H1 (cell line): ENCODE measurements at regions not wholly inside any gene's neighbourhood (a gene's known extent, or its start where the extent isn't known, plus 50 kb on each side); places are given as distances from the start of the nearest gene placed in this dataset.

Experiments
- CTCF ChIA-PET: fragments of 300-600 bp; sonication (Branson Sonifier 250); formaldehyde crosslinking; loops from one replicate; lab custom pipeline; 2021; ENCODE audit not compliant: partially characterized antibody; lab: Charles Lee
- POLR2A ChIA-PET: fragments of 300-600 bp; sonication (Branson Sonifier 250); formaldehyde crosslinking; loops from one replicate; lab custom pipeline; 2021; ENCODE audit warnings: inconsistent platforms; ENCODE audit not compliant: partially characterized antibody; lab: Charles Lee
- DNase-seq, 2 experiments: peaks; one replicate each; pipeline versions ENCODE4 v3.0.0 to v3.0.0-alpha.2; 2010 to 2022; ENCODE audit warnings: low spot score in 2 of 2, low read depth in 1 of 2, mixed read lengths in 1 of 2
- FAIRE-seq: peaks from 2 replicates; lab custom pipeline; 2011; peaks lifted over from hg19 to GRCh38; lab: Jason Lieb, UNC
- H2AFZ ChIP-seq: 2 replicates; pipeline ENCODE4 v1.8.1; 2012; ENCODE audit warnings: low read length, inconsistent platforms
- H2AK5ac ChIP-seq: 2 replicates; pipeline ENCODE4 v1.6.1; 2013; ENCODE audit warnings: low read depth, low read length
- H2BK120ac ChIP-seq: replicated peaks from 2 replicates; pipeline ENCODE3; 2013; ENCODE audit warnings: low read depth, low read length, inconsistent platforms
- H2BK12ac ChIP-seq: 2 replicates; pipeline ENCODE4 v1.6.1; 2013; ENCODE audit warnings: low read depth, low read length
- H2BK15ac ChIP-seq: 2 replicates; pipeline ENCODE4 v1.6.1; 2013; ENCODE audit warnings: low read length
- H2BK20ac ChIP-seq: 2 replicates; pipeline ENCODE4 v1.6.1; 2013; ENCODE audit warnings: low read length
- H2BK5ac ChIP-seq: 2 replicates; pipeline ENCODE4 v1.6.1; 2013; ENCODE audit warnings: low read depth, low read length
- H3K14ac ChIP-seq: 2 replicates; pipeline ENCODE4 v1.6.1; 2013; ENCODE audit warnings: inconsistent platforms; ENCODE audit not compliant: insufficient read length
- H3K18ac ChIP-seq: 2 replicates; pipeline ENCODE4 v1.6.1; 2013; ENCODE audit warnings: low read length; ENCODE audit errors: extremely low read depth
- H3K23ac ChIP-seq: 2 replicates; pipeline ENCODE4 v1.6.1; 2013; ENCODE audit warnings: inconsistent platforms; ENCODE audit not compliant: insufficient read length
- H3K23me2 ChIP-seq: 2 replicates; pipeline ENCODE4 v1.6.1; 2013; ENCODE audit warnings: low read depth, low read length
- H3K27ac ChIP-seq: 2 replicates; pipeline ENCODE4 v1.6.1; 2011; ENCODE audit warnings: low read depth, low read length, inconsistent platforms
- H3K27me3 ChIP-seq, 4 experiments: replicated peaks in 1 of 4; 1 replicate in 1 of 4; 2 replicates in 3 of 4; pipeline versions ENCODE4 v1.6.1 to v1.8.1; 2011 to 2013; ENCODE audit warnings: low read length in 3 of 4, mild to moderate bottlenecking in 3 of 4, inconsistent platforms in 2 of 4, mixed read lengths in 2 of 4, moderate library complexity in 1 of 4; ENCODE audit not compliant: control insufficient read depth in 3 of 4, insufficient read depth in 3 of 4; ENCODE audit errors: extremely low read depth in 1 of 4
- H3K36me3 ChIP-seq, 4 experiments: 2 replicates each; pipeline versions ENCODE4 v1.6.1 to v1.8.1; 2011 to 2013; ENCODE audit warnings: mild to moderate bottlenecking in 4 of 4, low read length in 3 of 4, moderate library complexity in 2 of 4, control low read depth in 1 of 4, inconsistent platforms in 1 of 4; ENCODE audit not compliant: insufficient read depth in 4 of 4, control insufficient read depth in 2 of 4
- H3K4ac ChIP-seq: replicated peaks from 2 replicates; pipeline ENCODE3; 2013; ENCODE audit warnings: low read length, low read depth, mixed read lengths, inconsistent platforms; ENCODE audit not compliant: insufficient read length
- H3K4me1 ChIP-seq, 4 experiments: replicated peaks in 1 of 4; 1 replicate in 1 of 4; 2 replicates in 3 of 4; pipeline versions ENCODE4 v1.6.1 to v1.8.1; 2011 to 2013; ENCODE audit warnings: low read length in 3 of 4, inconsistent platforms in 2 of 4, mixed read lengths in 1 of 4; ENCODE audit not compliant: insufficient read depth in 4 of 4, control insufficient read depth in 3 of 4
- H3K4me2 ChIP-seq, 2 experiments: 2 replicates each; pipeline versions ENCODE4 v1.6.1 to v1.8.1; 2011 to 2013; ENCODE audit warnings: low read depth in 2 of 2, low read length in 2 of 2, control low read depth in 1 of 2, inconsistent platforms in 1 of 2, mild to moderate bottlenecking in 1 of 2; ENCODE audit not compliant: insufficient read depth in 1 of 2
- H3K4me3 ChIP-seq, 4 experiments: fragments of 200-600, 300-600 bp in 1 of 4; sonication (generic), shearing (Covaris generic), sonication (Bioruptor Twin) in 1 of 4; 2 replicates each; pipeline versions ENCODE4 v1.5.1 to v1.8.1; 2011 to 2016; ENCODE audit warnings: low read length in 4 of 4, low read depth in 3 of 4, control low read depth in 2 of 4, inconsistent platforms in 2 of 4, mild to moderate bottlenecking in 2 of 4, mixed read lengths in 1 of 4, moderate library complexity in 1 of 4; ENCODE audit not compliant: insufficient read depth in 2 of 4; ENCODE audit errors: extremely low read depth in 1 of 4
- H3K56ac ChIP-seq: replicated peaks from 2 replicates; pipeline ENCODE3; 2013; ENCODE audit warnings: low read depth, mild to moderate bottlenecking, mixed read lengths, low read length, inconsistent platforms; ENCODE audit not compliant: insufficient read length
- H3K79me1 ChIP-seq: 2 replicates; pipeline ENCODE4 v1.6.1; 2013; ENCODE audit warnings: low read depth, low read length, control low read depth
- H3K79me2 ChIP-seq, 2 experiments: 2 replicates each; pipeline versions ENCODE4 v1.6.1 to v1.8.1; 2012 to 2013; ENCODE audit warnings: low read length in 2 of 2, mild to moderate bottlenecking in 2 of 2, inconsistent platforms in 1 of 2; ENCODE audit not compliant: insufficient read depth in 2 of 2, control insufficient read depth in 1 of 2
- H3K9ac ChIP-seq, 4 experiments: replicated peaks in 1 of 4; 1 replicate in 1 of 4; 2 replicates in 3 of 4; pipeline versions ENCODE4 v1.6.1 to v1.8.1; 2011 to 2013; ENCODE audit warnings: low read depth in 3 of 4, low read length in 3 of 4, control low read depth in 2 of 4, mild to moderate bottlenecking in 2 of 4, moderate library complexity in 2 of 4, inconsistent platforms in 1 of 4; ENCODE audit errors: extremely low read depth in 1 of 4
- H3K9me3 ChIP-seq, 2 experiments: 2 replicates each; pipeline versions ENCODE4 v1.6.1 to v1.8.1; 2012 to 2013; ENCODE audit warnings: mild to moderate bottlenecking in 2 of 2, moderate library complexity in 2 of 2, control low read depth in 1 of 2, inconsistent platforms in 1 of 2, low read depth in 1 of 2, low read length in 1 of 2, mixed read lengths in 1 of 2; ENCODE audit not compliant: insufficient read depth in 2 of 2
- H4K20me1 ChIP-seq, 2 experiments: replicated peaks in 1 of 2; 2 replicates each; pipeline versions ENCODE3 to v1.8.1; 2011 to 2013; ENCODE audit warnings: inconsistent platforms in 2 of 2, low read length in 2 of 2, mild to moderate bottlenecking in 1 of 2; ENCODE audit not compliant: insufficient read depth in 2 of 2, control insufficient read depth in 1 of 2
- H4K5ac ChIP-seq: 2 replicates; pipeline ENCODE4 v1.6.1; 2013; ENCODE audit warnings: low read length, low read depth, mixed read lengths, inconsistent platforms; ENCODE audit not compliant: insufficient read length
- H4K8ac ChIP-seq: 2 replicates; pipeline ENCODE4 v1.8.0; 2013; ENCODE audit warnings: mild to moderate bottlenecking, moderate library complexity, low read length, inconsistent platforms; ENCODE audit not compliant: insufficient read depth; ENCODE audit errors: extremely low read depth
- H4K91ac ChIP-seq: replicated peaks from 2 replicates; pipeline ENCODE3; 2013; ENCODE audit warnings: low read length, mixed read lengths, inconsistent platforms; ENCODE audit not compliant: insufficient read length
- BCL11A ChIP-seq, 2 experiments: IDR thresholded peaks; one replicate each; pipeline ENCODE4 v1.6.1; 2011; ENCODE audit warnings: low read depth in 2 of 2, low read length in 2 of 2, mild to moderate bottlenecking in 2 of 2
- CREB1 ChIP-seq: IDR thresholded peaks from 2 replicates; pipeline ENCODE4 v1.6.1; 2012; ENCODE audit warnings: inconsistent platforms
- EGR1 ChIP-seq: IDR thresholded peaks from 2 replicates; pipeline ENCODE4 v1.6.1; 2011; ENCODE audit warnings: low read depth, low read length, borderline replicate concordance
- EZH2 ChIP-seq: fragments of 200-600 bp; sonication (generic); IDR thresholded peaks from 2 replicates; pipeline ENCODE4 v1.7.1; 2012; ENCODE audit warnings: low read depth, mild to moderate bottlenecking, moderate library complexity, low read length, inconsistent platforms; ENCODE audit not compliant: severe bottlenecking
- GABPA ChIP-seq: IDR thresholded peaks from 2 replicates; pipeline ENCODE4 v1.6.1; 2011; ENCODE audit warnings: mild to moderate bottlenecking, low read length, moderate library complexity, borderline replicate concordance; ENCODE audit not compliant: insufficient read depth
- JUND ChIP-seq: IDR thresholded peaks from 2 replicates; pipeline ENCODE4 v1.6.1; 2011; ENCODE audit warnings: mild to moderate bottlenecking, improper control_type of control experiment, low read length
- NANOG ChIP-seq: IDR thresholded peaks from 2 replicates; pipeline ENCODE4 v1.6.1; 2011; ENCODE audit warnings: low read length, low read depth, mild to moderate bottlenecking, inconsistent platforms; ENCODE audit not compliant: insufficient read depth, poor library complexity, severe bottlenecking
- RFX5 ChIP-seq: IDR thresholded peaks from 2 replicates; pipeline ENCODE4 v1.6.1; 2011; ENCODE audit warnings: low read depth, low read length, improper control_type of control experiment, borderline replicate concordance
- SP1 ChIP-seq: IDR thresholded peaks from 2 replicates; pipeline ENCODE4 v1.6.1; 2011; ENCODE audit warnings: low read depth, low read length
- SRF ChIP-seq: IDR thresholded peaks from 2 replicates; pipeline ENCODE4 v1.6.1; 2011; ENCODE audit warnings: mild to moderate bottlenecking, low read depth, low read length, moderate library complexity
- TBP ChIP-seq: IDR thresholded peaks from 2 replicates; pipeline ENCODE4 v1.6.1; 2011; ENCODE audit warnings: low read depth, low read length, improper control_type of control experiment
- ZNF274 ChIP-seq: IDR thresholded peaks from 2 replicates; pipeline ENCODE4 v1.7.0; 2012; ENCODE audit warnings: low read length, borderline replicate concordance; ENCODE audit errors: extremely low read depth
- WGBS, 2 experiments: shearing (Covaris generic) in 1 of 2; methylation state at CpG; one replicate each; pipeline versions ENCODE4 v1.1.6 to v1.1.7; 2013 to 2015; ENCODE audit warnings: low lambda C conversion rate in 2 of 2, mixed read lengths in 2 of 2, inconsistent platforms in 1 of 2, low coverage in 1 of 2, missing lambda C conversion rate in 1 of 2; ENCODE audit not compliant: insufficient replicate concordance in 2 of 2, insufficient coverage in 1 of 2, insufficient read length in 1 of 2; ENCODE audit errors: extremely low coverage in 1 of 2, missing lambda C conversion rate in 1 of 2; 5-methylcytosine and 5-hydroxymethylcytosine counted together

DNA sequence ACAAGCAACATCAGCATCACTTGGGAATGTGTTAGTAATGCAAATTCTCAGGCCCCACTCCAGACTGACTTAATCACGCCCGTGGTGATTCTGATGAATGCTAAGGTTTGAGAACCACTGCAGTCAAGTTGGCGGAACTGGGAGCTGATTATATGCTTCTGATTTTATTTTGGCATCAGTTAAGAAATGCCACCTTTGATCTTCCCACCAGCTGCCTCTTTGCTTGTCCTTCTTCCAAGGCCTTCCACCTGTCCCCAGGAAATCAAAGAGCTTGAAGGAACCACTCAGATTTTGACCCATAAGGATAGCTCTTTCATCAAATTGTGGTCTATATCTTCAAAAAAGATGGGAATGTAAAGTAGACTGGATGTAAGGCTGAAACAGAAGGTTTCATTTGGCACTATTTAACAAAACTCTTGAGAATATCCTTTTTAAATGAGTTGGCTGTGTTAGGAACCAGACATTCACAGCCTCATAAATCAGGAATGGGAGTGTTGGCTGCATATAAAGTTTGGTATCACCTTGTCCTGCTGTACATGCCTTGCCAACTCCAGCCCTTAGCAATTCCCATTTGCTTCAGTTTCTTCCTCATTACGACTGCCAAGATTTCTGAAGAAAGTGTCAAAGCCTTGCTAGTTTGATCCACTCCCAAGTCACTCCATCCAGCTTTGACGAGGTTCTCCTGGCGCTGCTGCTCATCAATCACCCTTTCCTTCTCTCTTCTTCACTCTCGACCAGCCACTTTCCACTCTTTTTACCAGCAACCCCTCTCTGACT, 125.8 kb upstream of the NPHP3 start:
- Histone ChIP-seq H4K91ac (no peak overlapping the region), H3K79me1 (no peaks in the 10 kb centered on the region), H2BK15ac (no peak overlapping the region), H3K27ac (no peak overlapping the region), H2BK5ac (no peak overlapping the region), H4K8ac (no peak overlapping the region), H3K27me3 (no peaks in the 10 kb centered on the region), H3K18ac (no peak overlapping the region), H2AFZ (no peak overlapping the region), H2BK12ac (no peak overlapping the region), H3K23ac (no peak overlapping the region), H2BK120ac (no peak overlapping the region), H4K5ac (no peak overlapping the region), H3K4ac (no peak overlapping the region), H2BK20ac (no peak overlapping the region), H2AK5ac (no peak overlapping the region), H3K36me3 (no peaks in the 10 kb centered on the region), H3K4me2 (no peak overlapping the region), H3K79me2 (no peaks in the 10 kb centered on the region), H3K14ac (no peak overlapping the region), H4K20me1 (no peaks in the 10 kb centered on the region), H3K4me1 (peaks cover 0 to 14% (median 4%) of the 10 kb centered on the region in 4 experiments; a peak in 4 of 7 replicates), H3K23me2 (no peaks in the 10 kb centered on the region), H3K56ac (no peak overlapping the region), H3K9me3 (no peaks in the 10 kb centered on the region), H3K4me3 (no peak overlapping the region), H3K9ac (no peak overlapping the region)
- no peak for TF ChIP-seq EZH2
- no peak for TF ChIP-seq BCL11A (IDR thresholded peaks at IDR 0.05; ENCODE audit: low read depth in 2 of 2, low read length in 2 of 2)
- no peak for TF ChIP-seq GABPA
- no peak for TF ChIP-seq NANOG
- no peak for TF ChIP-seq RFX5
- TF ChIP-seq ZNF274: no peak
- TF ChIP-seq JUND: no peak
- no peak for TF ChIP-seq TBP
- no peak for TF ChIP-seq SP1
- TF ChIP-seq EGR1: no peak
- TF ChIP-seq SRF: no peak
- TF ChIP-seq CREB1: no peak
- DNase-seq (no peak), FAIRE-seq (no peak)
- ChIA-PET CTCF (interaction anchor here (2.0 kb wide), 1 partner anchor 122 kb away, joined by 4 read pairs; no protein-coding TSS in a partner anchor), POLR2A (no interaction called here)
- WGBS, 2 experiments: 87% methylated on average over 7 of the region's 7 CpGs; no CpG with 5 or more reads in 1 of the 2 experiments
